ENCODE measurements at regions not wholly inside any gene's neighbourhood (a gene's known extent, or its start where the extent isn't known, plus 50 kb on each side); places are given as distances from the start of the nearest gene placed in this dataset.

- TF ChIP-seq CTCF (tag by site-specific recombination; IDR thresholded peaks at IDR 0.05): no peak
- no peak for TF ChIP-seq YY1 (tag by site-specific recombination; IDR thresholded peaks at IDR 0.05)
- no peak for TF ChIP-seq ZNF561 (tag by site-specific recombination; IDR thresholded peaks at IDR 0.05; ENCODE audit: borderline replicate concordance)
Observed at GRCh38 chr7:81637534-81637933, 132.3 kb downstream of the HGF start.
